Stimulated activated CD4-positive, alpha-beta T cell treated with anti-CD3 and anti-CD28 coated beads, Interleukin-2, amount 100 ng/mL, for 4 hours (primary cell): ENCODE measurements at regions not wholly inside any gene's neighbourhood (a gene's known extent, or its start where the extent isn't known, plus 50 kb on each side); places are given as distances from the start of the nearest gene placed in this dataset.

Experiments
- DNase-seq: peaks from one replicate; pipeline ENCODE4 v3.0.0-alpha.2; 2020; ENCODE audit warnings: low read depth

- no peak for DNase-seq
Observed at GRCh38 chr2:13010283-13010682, 293.5 kb downstream of the TRIB2 start.

GRCh38 chr2:13014783-13015182 lies 298.0 kb downstream of the TRIB2 start:
- DNase-seq = no peak

GRCh38 chr2:13015532-13016320 lies 299.0 kb downstream of the TRIB2 start:
- no peak for DNase-seq

GRCh38 chr2:13018490-13018889 lies 301.8 kb downstream of the TRIB2 start:
- DNase-seq = no peak

GRCh38 chr2:13019781-13020180 lies 303.0 kb downstream of the TRIB2 start:
- no peak for DNase-seq

- no peak for DNase-seq
Observed at GRCh38 chr2:13020469-13020868, 303.7 kb downstream of the TRIB2 start.

GRCh38 chr2:13021470-13021957 lies 304.8 kb downstream of the TRIB2 start:
- DNase-seq = no peak

- DNase-seq = no peak
Observed at GRCh38 chr2:13030606-13031005, 313.9 kb downstream of the TRIB2 start.

- DNase-seq = no peak
Observed at GRCh38 chr2:13034861-13035260, 318.1 kb downstream of the TRIB2 start.

GRCh38 chr2:13035866-13036265 lies 319.1 kb downstream of the TRIB2 start:
- no peak for DNase-seq

GRCh38 chr2:13040043-13040442 lies 323.3 kb downstream of the TRIB2 start:
- no peak for DNase-seq

- no peak for DNase-seq
Observed at GRCh38 chr2:13046557-13047165, 329.9 kb downstream of the TRIB2 start.

GRCh38 chr2:13050764-13051163 lies 334.0 kb downstream of the TRIB2 start:
- DNase-seq = no peak

GRCh38 chr2:13052547-13052946 lies 335.8 kb downstream of the TRIB2 start:
- DNase-seq = no peak

- DNase-seq = no peak
Observed at GRCh38 chr2:13056259-13056843, 339.6 kb downstream of the TRIB2 start.

- no peak for DNase-seq
Observed at GRCh38 chr2:13057671-13058070, 340.9 kb downstream of the TRIB2 start.

GRCh38 chr2:13066676-13067075 lies 349.9 kb downstream of the TRIB2 start:
- no peak for DNase-seq

GRCh38 chr2:13067508-13067907 lies 350.8 kb downstream of the TRIB2 start:
- DNase-seq = no peak

GRCh38 chr2:13089971-13090370 lies 373.2 kb downstream of the TRIB2 start:
- no peak for DNase-seq

GRCh38 chr2:13091455-13091854 lies 374.7 kb downstream of the TRIB2 start:
- DNase-seq = no peak

- no peak for DNase-seq
Observed at GRCh38 chr2:13091861-13092378, 375.2 kb downstream of the TRIB2 start.

- no peak for DNase-seq
Observed at GRCh38 chr2:13093416-13093991, 376.8 kb downstream of the TRIB2 start.
